ENCODE measurements at regions not wholly inside any gene's neighbourhood (a gene's known extent, or its start where the extent isn't known, plus 50 kb on each side); places are given as distances from the start of the nearest gene placed in this dataset.

GRCh38 chr2:181389524-181389923 is 67.7 kb upstream of the ITGA4 start:
- no peak for TF ChIP-seq ZBTB33 (CRISPR knock-in tag; IDR thresholded peaks at IDR 0.05)
- TF ChIP-seq SIN3A (IDR thresholded peaks at IDR 0.05; ENCODE audit: borderline replicate concordance, low read depth, low read length) = no peak
- TF ChIP-seq, protein P1, sequence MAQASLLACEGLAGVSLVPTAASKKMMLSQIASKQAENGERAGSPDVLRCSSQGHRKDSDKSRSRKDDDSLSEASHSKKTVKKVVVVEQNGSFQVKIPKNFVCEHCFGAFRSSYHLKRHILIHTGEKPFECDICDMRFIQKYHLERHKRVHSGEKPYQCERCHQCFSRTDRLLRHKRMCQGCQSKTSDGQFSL (CRISPR knock-in tag; IDR thresholded peaks at IDR 0.05) = no peak
- TF ChIP-seq, protein P2, sequence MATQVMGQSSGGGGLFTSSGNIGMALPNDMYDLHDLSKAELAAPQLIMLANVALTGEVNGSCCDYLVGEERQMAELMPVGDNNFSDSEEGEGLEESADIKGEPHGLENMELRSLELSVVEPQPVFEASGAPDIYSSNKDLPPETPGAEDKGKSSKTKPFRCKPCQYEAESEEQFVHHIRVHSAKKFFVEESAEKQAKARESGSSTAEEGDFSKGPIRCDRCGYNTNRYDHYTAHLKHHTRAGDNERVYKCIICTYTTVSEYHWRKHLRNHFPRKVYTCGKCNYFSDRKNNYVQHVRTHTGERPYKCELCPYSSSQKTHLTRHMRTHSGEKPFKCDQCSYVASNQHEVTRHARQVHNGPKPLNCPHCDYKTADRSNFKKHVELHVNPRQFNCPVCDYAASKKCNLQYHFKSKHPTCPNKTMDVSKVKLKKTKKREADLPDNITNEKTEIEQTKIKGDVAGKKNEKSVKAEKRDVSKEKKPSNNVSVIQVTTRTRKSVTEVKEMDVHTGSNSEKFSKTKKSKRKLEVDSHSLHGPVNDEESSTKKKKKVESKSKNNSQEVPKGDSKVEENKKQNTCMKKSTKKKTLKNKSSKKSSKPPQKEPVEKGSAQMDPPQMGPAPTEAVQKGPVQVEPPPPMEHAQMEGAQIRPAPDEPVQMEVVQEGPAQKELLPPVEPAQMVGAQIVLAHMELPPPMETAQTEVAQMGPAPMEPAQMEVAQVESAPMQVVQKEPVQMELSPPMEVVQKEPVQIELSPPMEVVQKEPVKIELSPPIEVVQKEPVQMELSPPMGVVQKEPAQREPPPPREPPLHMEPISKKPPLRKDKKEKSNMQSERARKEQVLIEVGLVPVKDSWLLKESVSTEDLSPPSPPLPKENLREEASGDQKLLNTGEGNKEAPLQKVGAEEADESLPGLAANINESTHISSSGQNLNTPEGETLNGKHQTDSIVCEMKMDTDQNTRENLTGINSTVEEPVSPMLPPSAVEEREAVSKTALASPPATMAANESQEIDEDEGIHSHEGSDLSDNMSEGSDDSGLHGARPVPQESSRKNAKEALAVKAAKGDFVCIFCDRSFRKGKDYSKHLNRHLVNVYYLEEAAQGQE (IDR thresholded peaks at IDR 0.05; ENCODE audit: borderline replicate concordance in 1 of 2, low read depth in 1 of 2, low read length in 2 of 2) = no peak
- TF ChIP-seq TAF1 (CRISPR knock-in tag; IDR thresholded peaks at IDR 0.05) = no peak

All from HepG2 (cell line).